ENCODE measurements at regions not wholly inside any gene's neighbourhood (a gene's known extent, or its start where the extent isn't known, plus 50 kb on each side); places are given as distances from the start of the nearest gene placed in this dataset.

- no peaks in the 10 kb centered on the region for H3K4me1 Mint-ChIP-seq (ENCODE audit: low read depth, unreplicated experiment)
- peaks cover 8% of the 10 kb centered on the region for H3K27me3 Mint-ChIP-seq (ENCODE audit: unreplicated experiment)
- no peak overlapping the region for H3K4me3 Mint-ChIP-seq (ENCODE audit: unreplicated experiment)
Observed at GRCh38 chr7:3201937-3202710, 98.9 kb upstream of the SDK1 start.

GRCh38 chr7:3204526-3204925 is 96.5 kb upstream of the SDK1 start:
- TF ChIP-seq CTCF (IDR thresholded peaks at IDR 0.05; ENCODE audit: partially characterized antibody, unreplicated experiment) = no peak
- Mint-ChIP-seq H3K4me1 (ENCODE audit: low read depth, unreplicated experiment) (peaks cover 3% of the 10 kb centered on the region), H3K27ac (ENCODE audit: unreplicated experiment) (no peak overlapping the region), H3K9me3 (ENCODE audit: unreplicated experiment) (peaks cover 6% of the 10 kb centered on the region), H3K27me3 (ENCODE audit: unreplicated experiment) (peaks cover 6% of the 10 kb centered on the region), H3K36me3 (ENCODE audit: unreplicated experiment) (peaks cover 14% of the 10 kb centered on the region), H3K4me3 (ENCODE audit: unreplicated experiment) (no peak overlapping the region)
- no peak for DNase-seq

More at GRCh38 chr7:3201937-3202710, 98.9 kb upstream of the SDK1 start:
- H3K27ac Mint-ChIP-seq (ENCODE audit: unreplicated experiment) = no peak overlapping the region
- no peak for TF ChIP-seq CTCF (IDR thresholded peaks at IDR 0.05; ENCODE audit: partially characterized antibody, unreplicated experiment)
- H3K9me3 Mint-ChIP-seq (ENCODE audit: unreplicated experiment) = peaks cover 8% of the 10 kb centered on the region
- DNase-seq = no peak
- H3K36me3 Mint-ChIP-seq (ENCODE audit: unreplicated experiment) = peaks cover 17% of the 10 kb centered on the region

GRCh38 chr7:3206101-3206500 is 95.0 kb upstream of the SDK1 start:
- H3K4me3 Mint-ChIP-seq (ENCODE audit: unreplicated experiment) = no peak overlapping the region
- no peak for DNase-seq
- peaks cover 5% of the 10 kb centered on the region for H3K36me3 Mint-ChIP-seq (ENCODE audit: unreplicated experiment)
- peaks cover 4% of the 10 kb centered on the region for H3K9me3 Mint-ChIP-seq (ENCODE audit: unreplicated experiment)
- H3K27me3 Mint-ChIP-seq (ENCODE audit: unreplicated experiment) = peaks cover 8% of the 10 kb centered on the region
- no peak for TF ChIP-seq CTCF (IDR thresholded peaks at IDR 0.05; ENCODE audit: partially characterized antibody, unreplicated experiment)
- H3K27ac Mint-ChIP-seq (ENCODE audit: unreplicated experiment) = no peak overlapping the region
- H3K4me1 Mint-ChIP-seq (ENCODE audit: low read depth, unreplicated experiment) = peaks cover 3% of the 10 kb centered on the region

GRCh38 chr7:3206771-3207191 is 94.3 kb upstream of the SDK1 start:
- DNase-seq = no peak
- no peak overlapping the region for H3K4me3 Mint-ChIP-seq (ENCODE audit: unreplicated experiment)
- no peak for TF ChIP-seq CTCF (IDR thresholded peaks at IDR 0.05; ENCODE audit: partially characterized antibody, unreplicated experiment)
- peaks cover 5% of the 10 kb centered on the region for H3K36me3 Mint-ChIP-seq (ENCODE audit: unreplicated experiment)
- peaks cover 4% of the 10 kb centered on the region for H3K9me3 Mint-ChIP-seq (ENCODE audit: unreplicated experiment)
- peaks cover 8% of the 10 kb centered on the region for H3K27me3 Mint-ChIP-seq (ENCODE audit: unreplicated experiment)
- no peak overlapping the region for H3K27ac Mint-ChIP-seq (ENCODE audit: unreplicated experiment)
- H3K4me1 Mint-ChIP-seq (ENCODE audit: low read depth, unreplicated experiment) = peaks cover 3% of the 10 kb centered on the region

- H3K27me3 Mint-ChIP-seq (ENCODE audit: unreplicated experiment) = peaks cover 8% of the 10 kb centered on the region
- peaks cover 3% of the 10 kb centered on the region for H3K4me1 Mint-ChIP-seq (ENCODE audit: low read depth, unreplicated experiment)
- no peak overlapping the region for H3K27ac Mint-ChIP-seq (ENCODE audit: unreplicated experiment)
- no peak overlapping the region for H3K4me3 Mint-ChIP-seq (ENCODE audit: unreplicated experiment)
- H3K9me3 Mint-ChIP-seq (ENCODE audit: unreplicated experiment) = peaks cover 4% of the 10 kb centered on the region
- TF ChIP-seq CTCF (IDR thresholded peaks at IDR 0.05; ENCODE audit: partially characterized antibody, unreplicated experiment) = no peak
- no peak for DNase-seq
- H3K36me3 Mint-ChIP-seq (ENCODE audit: unreplicated experiment) = peaks cover 5% of the 10 kb centered on the region
Observed at GRCh38 chr7:3207387-3207902, 93.6 kb upstream of the SDK1 start.
